PC-3 (cell line): ENCODE measurements at regions not wholly inside any gene's neighbourhood (a gene's known extent, or its start where the extent isn't known, plus 50 kb on each side); places are given as distances from the start of the nearest gene placed in this dataset.

ENCODE experiments used
- CTCF ChIP-seq: fragments of 300-600 bp; sonication (generic); conservative IDR thresholded peaks from 2 replicates; pipeline ENCODE4 v1.5.1; 2017; ENCODE audit warnings: antibody characterized with exemption, low read depth, mild to moderate bottlenecking, low read length
- EZH2 ChIP-seq: fragments of 300-600 bp; sonication (generic); IDR thresholded peaks from one replicate; pipeline ENCODE4 v1.6.1; 2017; ENCODE audit warnings: antibody characterized with exemption, mild to moderate bottlenecking, low read length; ENCODE audit not compliant: unreplicated experiment
- EZH2phosphoT487 ChIP-seq: fragments of 300-600 bp; sonication (generic); IDR thresholded peaks from 2 replicates; pipeline ENCODE4 v1.6.1; 2018; ENCODE audit warnings: mild to moderate bottlenecking, antibody characterized with exemption, low read length, borderline replicate concordance

GRCh38 chr3:137330246-137330645 is 372.5 kb downstream of the IL20RB start:
- TF ChIP-seq CTCF (no peak), EZH2 (no peak), EZH2phosphoT487 (no peak)
